Renal pelvis (tissue), 1 donor: ENCODE measurements at regions not wholly inside any gene's neighbourhood (a gene's known extent, or its start where the extent isn't known, plus 50 kb on each side); places are given as distances from the start of the nearest gene placed in this dataset.

Experiments
- DNase-seq: peaks from one replicate; pipeline ENCODE4 v3.0.0-alpha.2; 2013

- DNase-seq = no peak
These were observed 106.1 kb upstream of the HS3ST1 start for GRCh38 chr4:11534623-11535302.

- DNase-seq = no peak
These were observed 103.4 kb upstream of the HS3ST1 start for GRCh38 chr4:11532138-11532537.

GRCh38 chr4:11529625-11530201 lies 101.0 kb upstream of the HS3ST1 start:
- no peak for DNase-seq

- no peak for DNase-seq
These were observed 96.4 kb upstream of the HS3ST1 start for GRCh38 chr4:11525085-11525484.

GRCh38 chr4:11518754-11519153 lies 90.1 kb upstream of the HS3ST1 start:
- DNase-seq = no peak

- no peak for DNase-seq
These were observed 86.2 kb upstream of the HS3ST1 start for GRCh38 chr4:11514779-11515419.

GRCh38 chr4:11514003-11514402 lies 85.3 kb upstream of the HS3ST1 start:
- no peak for DNase-seq

GRCh38 chr4:11512871-11513270 lies 84.2 kb upstream of the HS3ST1 start:
- DNase-seq = no peak

- DNase-seq = no peak
These were observed 82.6 kb upstream of the HS3ST1 start for GRCh38 chr4:11511321-11511720.

- no peak for DNase-seq
These were observed 79.2 kb upstream of the HS3ST1 start for GRCh38 chr4:11507920-11508319.

GRCh38 chr4:11506194-11506593 lies 77.5 kb upstream of the HS3ST1 start:
- no peak for DNase-seq

GRCh38 chr4:11505221-11505971 lies 76.7 kb upstream of the HS3ST1 start:
- no peak for DNase-seq

GRCh38 chr4:11503166-11503565 lies 74.5 kb upstream of the HS3ST1 start:
- no peak for DNase-seq

GRCh38 chr4:11497972-11498371 lies 69.3 kb upstream of the HS3ST1 start:
- DNase-seq = no peak

GRCh38 chr4:11497212-11497806 lies 68.6 kb upstream of the HS3ST1 start:
- DNase-seq = no peak

- DNase-seq = no peak
These were observed 67.7 kb upstream of the HS3ST1 start for GRCh38 chr4:11496351-11496829.

- DNase-seq = no peak
These were observed 67.1 kb upstream of the HS3ST1 start for GRCh38 chr4:11495818-11496217.

GRCh38 chr4:11495291-11495690 lies 66.6 kb upstream of the HS3ST1 start:
- DNase-seq = no peak

- DNase-seq = no peak
These were observed 65.5 kb upstream of the HS3ST1 start for GRCh38 chr4:11494232-11494631.

GRCh38 chr4:11489453-11490083 lies 60.9 kb upstream of the HS3ST1 start:
- DNase-seq = no peak

- no peak for DNase-seq
These were observed 60.2 kb upstream of the HS3ST1 start for GRCh38 chr4:11488657-11489452.
